ENCODE measurements at regions not wholly inside any gene's neighbourhood (a gene's known extent, or its start where the extent isn't known, plus 50 kb on each side); places are given as distances from the start of the nearest gene placed in this dataset.
A peak's percentile ranks its signal among the peaks of the same experiment; 100 is the strongest.
"Not testable (repeated sequence)": the region's sequence is repeated elsewhere in the genome, so short reads cannot be mapped to it uniquely, and the experiment has no call there.

- peak in 2 of 4 experiments; percentile 59 to 83 for DNase-seq
Observed at GRCh38 chr12:8390001-8390777, 65.6 kb upstream of the CLEC6A start.

GRCh38 chr12:8396225-8397071 is 59.3 kb upstream of the CLEC6A start:
- DNase-seq = peak; percentile 30 to 64 (median 48)

- DNase-seq = not testable (repeated sequence)
Observed at GRCh38 chr12:8397378-8397777, 58.4 kb upstream of the CLEC6A start.

GRCh38 chr12:8399496-8400034 is 56.2 kb upstream of the CLEC6A start:
- DNase-seq = not testable (repeated sequence)

- not testable (repeated sequence) for DNase-seq
Observed at GRCh38 chr12:8403834-8404233, 51.9 kb upstream of the CLEC6A start.

GRCh38 chr12:8404341-8404740 is 51.4 kb upstream of the CLEC6A start:
- DNase-seq = not testable (repeated sequence)

Measured in activated naive CD4-positive, alpha-beta T cell (primary cell).